ENCODE measurements at regions not wholly inside any gene's neighbourhood (a gene's known extent, or its start where the extent isn't known, plus 50 kb on each side); places are given as distances from the start of the nearest gene placed in this dataset.

DNA sequence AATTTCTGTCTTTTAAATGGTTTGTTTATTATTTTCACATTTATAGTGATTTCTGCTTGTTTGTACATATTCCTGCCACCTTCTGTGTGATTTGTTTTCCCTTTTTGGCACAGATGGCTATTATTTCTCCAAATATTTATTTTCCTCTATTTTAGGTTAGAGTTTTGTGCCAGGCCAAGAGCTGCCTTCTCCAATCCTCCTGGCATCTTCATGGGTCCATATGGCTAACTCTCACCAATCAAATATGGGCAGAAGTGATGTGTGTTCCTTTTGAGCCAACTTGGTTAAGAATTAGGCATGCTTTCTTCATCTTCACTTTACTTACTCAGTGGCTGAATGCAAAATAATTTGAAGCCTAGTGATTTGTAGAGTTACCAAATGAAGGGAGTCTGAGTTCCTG, 697.1 kb upstream of the CELF4 start:
- Histone ChIP-seq H3K4me3 (ENCODE audit: low read length) (no peak overlapping the region), H3K36me3 (ENCODE audit: low read depth, low read length) (no peaks in the 10 kb centered on the region), H2AFZ (ENCODE audit: low read length) (no peak overlapping the region), H3K79me2 (ENCODE audit: low read length) (no peaks in the 10 kb centered on the region), H3K9me2 (replicated peaks; ENCODE audit: low read length) (no peaks in the 10 kb centered on the region), H3K4me1 (ENCODE audit: insufficient read depth, low read length) (no peaks in the 10 kb centered on the region), H3F3A (ENCODE audit: low read length, unreplicated experiment) (no peaks in the 10 kb centered on the region), H3K27me3 (ENCODE audit: low read length) (no peaks in the 10 kb centered on the region), H3K27ac (ENCODE audit: low read length) (no peak overlapping the region), H3K9ac (ENCODE audit: low read length) (no peak overlapping the region), H3K4me2 (ENCODE audit: low read length) (no peak overlapping the region), H3K9me3 (ENCODE audit: low read length) (no peaks in the 10 kb centered on the region), H4K20me1 (ENCODE audit: low read length) (no peaks in the 10 kb centered on the region)
- DNase-seq (no peak), ATAC-seq (no peak)
- TF ChIP-seq, protein P1, sequence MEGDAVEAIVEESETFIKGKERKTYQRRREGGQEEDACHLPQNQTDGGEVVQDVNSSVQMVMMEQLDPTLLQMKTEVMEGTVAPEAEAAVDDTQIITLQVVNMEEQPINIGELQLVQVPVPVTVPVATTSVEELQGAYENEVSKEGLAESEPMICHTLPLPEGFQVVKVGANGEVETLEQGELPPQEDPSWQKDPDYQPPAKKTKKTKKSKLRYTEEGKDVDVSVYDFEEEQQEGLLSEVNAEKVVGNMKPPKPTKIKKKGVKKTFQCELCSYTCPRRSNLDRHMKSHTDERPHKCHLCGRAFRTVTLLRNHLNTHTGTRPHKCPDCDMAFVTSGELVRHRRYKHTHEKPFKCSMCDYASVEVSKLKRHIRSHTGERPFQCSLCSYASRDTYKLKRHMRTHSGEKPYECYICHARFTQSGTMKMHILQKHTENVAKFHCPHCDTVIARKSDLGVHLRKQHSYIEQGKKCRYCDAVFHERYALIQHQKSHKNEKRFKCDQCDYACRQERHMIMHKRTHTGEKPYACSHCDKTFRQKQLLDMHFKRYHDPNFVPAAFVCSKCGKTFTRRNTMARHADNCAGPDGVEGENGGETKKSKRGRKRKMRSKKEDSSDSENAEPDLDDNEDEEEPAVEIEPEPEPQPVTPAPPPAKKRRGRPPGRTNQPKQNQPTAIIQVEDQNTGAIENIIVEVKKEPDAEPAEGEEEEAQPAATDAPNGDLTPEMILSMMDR (conservative IDR thresholded peaks at IDR 0.05; ENCODE audit: low read depth, low read length) = no peak
- no peak for TF ChIP-seq EZH2phosphoT487 (IDR thresholded peaks at IDR 0.05; ENCODE audit: borderline replicate concordance, low read length)
- TF ChIP-seq EZH2 (IDR thresholded peaks at IDR 0.05; ENCODE audit: low read length, unreplicated experiment) = no peak
- ChIA-PET CTCF (no interaction called here), POLR2A (ENCODE audit: unreplicated experiment) (no interaction called here)
- no TSS peak for BruUV-seq (replicated peaks)
- intact Hi-C loops (cut with micrococcal nuclease) = no loop called here

DNA sequence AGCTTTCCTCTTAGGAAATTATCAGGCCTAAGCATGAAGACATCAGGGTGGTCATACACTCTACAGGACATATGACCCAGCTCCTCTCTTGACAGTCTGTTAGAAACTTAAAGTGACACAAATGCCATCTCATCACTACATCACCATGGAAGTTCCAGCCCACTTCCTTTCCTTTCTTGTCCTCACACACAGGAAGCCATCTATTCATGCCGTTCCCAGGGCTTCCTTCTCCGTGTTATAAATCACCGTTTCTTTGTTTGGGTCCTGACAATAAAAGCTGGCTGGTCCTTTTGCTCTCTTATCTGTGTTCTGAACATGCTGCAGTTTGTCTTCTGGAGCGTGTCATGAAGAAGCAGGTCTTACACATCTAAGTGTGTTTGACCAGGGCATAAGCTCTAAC, 692.1 kb upstream of the CELF4 start:
- ChIA-PET POLR2A (ENCODE audit: unreplicated experiment) (no interaction called here), CTCF (no interaction called here)
- Histone ChIP-seq H3K79me2 (ENCODE audit: low read length) (no peaks in the 10 kb centered on the region), H3K27me3 (ENCODE audit: low read length) (no peaks in the 10 kb centered on the region), H3K9me3 (ENCODE audit: low read length) (no peaks in the 10 kb centered on the region), H3F3A (ENCODE audit: low read length, unreplicated experiment) (no peaks in the 10 kb centered on the region), H2AFZ (ENCODE audit: low read length) (no peak overlapping the region), H3K4me3 (ENCODE audit: low read length) (no peak overlapping the region), H3K4me1 (ENCODE audit: insufficient read depth, low read length) (no peaks in the 10 kb centered on the region), H3K27ac (ENCODE audit: low read length) (no peak overlapping the region), H3K9ac (ENCODE audit: low read length) (no peak overlapping the region), H3K4me2 (ENCODE audit: low read length) (no peak overlapping the region), H4K20me1 (ENCODE audit: low read length) (no peaks in the 10 kb centered on the region), H3K36me3 (ENCODE audit: low read depth, low read length) (no peaks in the 10 kb centered on the region), H3K9me2 (replicated peaks; ENCODE audit: low read length) (no peaks in the 10 kb centered on the region)
- TF ChIP-seq EZH2phosphoT487 (IDR thresholded peaks at IDR 0.05; ENCODE audit: borderline replicate concordance, low read length) = no peak
- TF ChIP-seq, protein P1 (conservative IDR thresholded peaks at IDR 0.05; ENCODE audit: low read depth, low read length) = no peak
- TF ChIP-seq EZH2 (IDR thresholded peaks at IDR 0.05; ENCODE audit: low read length, unreplicated experiment) = no peak
- no TSS peak for BruUV-seq (replicated peaks)
- DNase-seq = no peak
- intact Hi-C loops (cut with micrococcal nuclease) = no loop called here
- no peak for ATAC-seq

DNA sequence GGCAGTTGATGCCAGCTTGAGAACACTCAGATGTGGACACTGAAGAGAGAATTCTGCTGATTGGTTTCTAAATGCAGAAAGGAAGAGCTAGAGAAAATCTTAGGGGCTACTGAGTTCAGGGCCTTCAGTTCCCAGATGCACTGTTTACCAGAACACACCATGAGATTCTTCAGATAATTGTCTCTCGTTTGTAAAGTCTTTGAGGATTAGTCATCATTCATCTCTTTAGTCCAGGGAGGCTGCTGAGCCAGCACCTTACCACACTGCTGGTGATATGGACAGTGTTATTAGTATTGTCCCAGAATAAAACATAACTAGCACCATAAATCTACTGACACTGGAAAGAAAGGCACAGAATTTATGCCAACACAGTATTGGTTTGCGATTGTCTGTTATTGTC, 690.8 kb upstream of the CELF4 start:
- H3K4me1 ChIP-seq (ENCODE audit: insufficient read depth, low read length) = no peaks in the 10 kb centered on the region
- H2AFZ ChIP-seq (ENCODE audit: low read length) = no peak overlapping the region
- H3F3A ChIP-seq (ENCODE audit: low read length, unreplicated experiment) = no peaks in the 10 kb centered on the region
- H3K27ac ChIP-seq (ENCODE audit: low read length) = no peak overlapping the region
- POLR2A ChIA-PET (ENCODE audit: unreplicated experiment) = no interaction called here
- no peak overlapping the region for H3K9ac ChIP-seq (ENCODE audit: low read length)
- H3K27me3 ChIP-seq (ENCODE audit: low read length) = no peaks in the 10 kb centered on the region
- no TSS peak for BruUV-seq (replicated peaks)
- ATAC-seq (no peak), DNase-seq (no peak)
- CTCF ChIA-PET = no interaction called here
- no peak for TF ChIP-seq EZH2phosphoT487 (IDR thresholded peaks at IDR 0.05; ENCODE audit: borderline replicate concordance, low read length)
- TF ChIP-seq, protein P1 (conservative IDR thresholded peaks at IDR 0.05; ENCODE audit: low read depth, low read length) = no peak
- no peak for TF ChIP-seq EZH2 (IDR thresholded peaks at IDR 0.05; ENCODE audit: low read length, unreplicated experiment)
- H3K4me2 ChIP-seq (ENCODE audit: low read length) = no peak overlapping the region
- H3K9me2 ChIP-seq (replicated peaks; ENCODE audit: low read length) = no peaks in the 10 kb centered on the region
- intact Hi-C loops (cut with micrococcal nuclease) = no loop called here
- no peaks in the 10 kb centered on the region for H4K20me1 ChIP-seq (ENCODE audit: low read length)
- H3K36me3 ChIP-seq (ENCODE audit: low read depth, low read length) = no peaks in the 10 kb centered on the region
- no peak overlapping the region for H3K4me3 ChIP-seq (ENCODE audit: low read length)
- no peaks in the 10 kb centered on the region for H3K79me2 ChIP-seq (ENCODE audit: low read length)
- no peaks in the 10 kb centered on the region for H3K9me3 ChIP-seq (ENCODE audit: low read length)
